PC-9 (cell line): ENCODE measurements at regions not wholly inside any gene's neighbourhood (a gene's known extent, or its start where the extent isn't known, plus 50 kb on each side); places are given as distances from the start of the nearest gene placed in this dataset.

Experiments used
- BruUV-seq: library from RNA; stranded (reverse); fragments of 400-500 nt; replicated peaks from 2 replicates; lab custom pipeline; 2021; lab: Mats Ljungman, UMichigan
- CTCF ChIA-PET: fragments of 300-600 bp; sonication (Branson Sonifier 250); formaldehyde crosslinking; loops from one replicate; lab custom pipeline; 2022; ENCODE audit warnings: antibody characterized with exemption; lab: Charles Lee
- POLR2A ChIA-PET: fragments of 300-600 bp; sonication (Branson Sonifier 250); formaldehyde crosslinking; loops from one replicate; lab custom pipeline; 2022; ENCODE audit warnings: antibody characterized with exemption; ENCODE audit not compliant: unreplicated experiment; lab: Charles Lee
- DNase-seq, 2 experiments: peaks; one replicate each; pipeline versions ENCODE4 v3.0.0 to v3.0.0-alpha.2; 2015 to 2022; ENCODE audit warnings: mixed read lengths in 1 of 2
- H2AFZ ChIP-seq: fragments of 200-600 bp; sonication (generic); 2 replicates; pipeline ENCODE4 v1.8.1; 2017; ENCODE audit warnings: antibody characterized with exemption
- H3F3A ChIP-seq: fragments of 200-600 bp; sonication (generic); 2 replicates; pipeline ENCODE4 v1.8.1; 2017; ENCODE audit warnings: antibody characterized with exemption, mild to moderate bottlenecking, low read depth; ENCODE audit not compliant: insufficient read depth
- H3K27ac ChIP-seq: fragments of 200-600 bp; sonication (generic); 2 replicates; pipeline ENCODE4 v1.6.1; 2016; ENCODE audit warnings: mixed run types
- H3K27me3 ChIP-seq: fragments of 200-600 bp; sonication (generic); 2 replicates; pipeline ENCODE4 v1.6.1; 2016; ENCODE audit warnings: low read depth, mixed run types; ENCODE audit not compliant: insufficient read depth
- H3K36me3 ChIP-seq: fragments of 200-600 bp; sonication (generic); 2 replicates; pipeline ENCODE4 v1.6.1; 2016; ENCODE audit warnings: low read depth, mixed run types
- H3K4me1 ChIP-seq: fragments of 200-600 bp; sonication (generic); replicated peaks from 2 replicates; pipeline ENCODE4 v1.6.1; 2016; ENCODE audit warnings: mixed run types; ENCODE audit not compliant: insufficient read depth
- H3K4me2 ChIP-seq: fragments of 200-600 bp; sonication (generic); 2 replicates; pipeline ENCODE4 v1.6.1; 2017; ENCODE audit warnings: mixed run types
- H3K4me3 ChIP-seq: fragments of 200-600 bp; sonication (generic); 2 replicates; pipeline ENCODE4 v1.6.1; 2016; ENCODE audit warnings: mixed run types
- H3K79me2 ChIP-seq: fragments of 200-600 bp; sonication (generic); 2 replicates; pipeline ENCODE4 v1.6.1; 2017; ENCODE audit warnings: low read depth, mixed run types
- H3K9me2 ChIP-seq: fragments of 200-600 bp; sonication (generic); 2 replicates; pipeline ENCODE4 v1.8.1; 2017; ENCODE audit warnings: mild to moderate bottlenecking; ENCODE audit not compliant: insufficient read depth
- H3K9me3 ChIP-seq: fragments of 200-600 bp; sonication (generic); 2 replicates; pipeline ENCODE4 v1.8.1; 2016; ENCODE audit warnings: low read depth; ENCODE audit not compliant: insufficient read depth
- H4K20me1 ChIP-seq: fragments of 200-600 bp; sonication (generic); 2 replicates; pipeline ENCODE4 v1.8.1; 2017; ENCODE audit not compliant: insufficient read depth
- CTCF ChIP-seq: fragments of 200-600 bp; sonication (generic); conservative IDR thresholded peaks from 2 replicates; pipeline ENCODE4 v1.6.1; 2017; ENCODE audit warnings: mixed run types, antibody characterized with exemption, mild to moderate bottlenecking, moderate library complexity
- EZH2 ChIP-seq: fragments of 200-600 bp; sonication (generic); IDR thresholded peaks from 2 replicates; pipeline ENCODE4 v1.8.0; 2017; ENCODE audit warnings: antibody characterized with exemption, low read depth
- intact Hi-C: fragments of 100-400 bp; cut with micrococcal nuclease; formaldehyde crosslinking; loops from one replicate; pipeline ENCODE4 v1.10.0; 2022; ENCODE audit not compliant: unreplicated experiment

DNA sequence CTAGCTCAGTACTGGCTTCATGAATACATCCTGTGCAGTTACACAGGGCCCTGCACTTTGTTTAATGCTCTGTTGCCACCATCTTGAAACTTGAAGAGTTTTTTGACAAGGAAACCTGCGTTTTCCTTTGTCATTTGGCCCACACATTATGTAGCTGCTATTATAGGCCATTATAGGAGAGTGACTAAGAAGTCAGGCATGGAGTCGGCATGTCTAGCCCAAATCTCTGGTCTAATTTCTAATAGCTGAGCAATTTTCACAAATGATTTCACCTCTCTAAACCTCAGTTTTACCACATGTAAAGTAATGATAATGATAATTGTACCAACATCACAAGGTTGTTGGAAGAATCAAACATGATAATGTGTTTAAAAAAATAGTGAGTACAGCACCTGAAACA, 67.1 kb upstream of the MYLIP start:
- Histone ChIP-seq H3K79me2 (no peaks in the 10 kb centered on the region), H3K9me3 (no peaks in the 10 kb centered on the region), H3F3A (no peaks in the 10 kb centered on the region), H3K27me3 (peaks cover 81% of the 10 kb centered on the region), H3K36me3 (no peaks in the 10 kb centered on the region), H2AFZ (no peak overlapping the region), H4K20me1 (no peaks in the 10 kb centered on the region), H3K27ac (no peak overlapping the region), H3K4me2 (no peak overlapping the region), H3K4me3 (no peak overlapping the region), H3K9me2 (no peaks in the 10 kb centered on the region), H3K4me1 (no peaks in the 10 kb centered on the region)
- ChIA-PET POLR2A (no interaction called here), CTCF (no interaction called here)
- no peak for DNase-seq
- TF ChIP-seq CTCF, result no peak
- no peak for TF ChIP-seq EZH2
- intact Hi-C loops, result no loop called here
- BruUV-seq, result no TSS peak

- Histone ChIP-seq H2AFZ (no peak overlapping the region), H3K79me2 (no peaks in the 10 kb centered on the region), H4K20me1 (no peaks in the 10 kb centered on the region), H3K9me2 (no peaks in the 10 kb centered on the region), H3K4me2 (no peak overlapping the region), H3K36me3 (no peaks in the 10 kb centered on the region), H3F3A (no peaks in the 10 kb centered on the region), H3K9me3 (no peaks in the 10 kb centered on the region), H3K4me1 (no peaks in the 10 kb centered on the region), H3K4me3 (no peak overlapping the region), H3K27me3 (peaks cover 87% of the 10 kb centered on the region), H3K27ac (no peak overlapping the region)
- ChIA-PET POLR2A (no interaction called here), CTCF (no interaction called here)
- BruUV-seq, result no TSS peak
- intact Hi-C loops, result no loop called here
- no peak for DNase-seq
- TF ChIP-seq EZH2, result no peak
- TF ChIP-seq CTCF, result no peak
Measured at GRCh38 chr6:16060039-16060438, 68.8 kb upstream of the MYLIP start.

GRCh38 chr6:16059496-16059895, 69.4 kb upstream of the MYLIP start:
- intact Hi-C loops, result no loop called here
- BruUV-seq, result no TSS peak
- H4K20me1 ChIP-seq, result no peaks in the 10 kb centered on the region
- no peak for TF ChIP-seq EZH2
- no peak for TF ChIP-seq CTCF
- no peaks in the 10 kb centered on the region for H3F3A ChIP-seq
- CTCF ChIA-PET, result no interaction called here
- no peaks in the 10 kb centered on the region for H3K4me1 ChIP-seq
- H3K79me2 ChIP-seq, result no peaks in the 10 kb centered on the region
- no peaks in the 10 kb centered on the region for H3K9me2 ChIP-seq
- H2AFZ ChIP-seq, result no peak overlapping the region
- no peaks in the 10 kb centered on the region for H3K36me3 ChIP-seq
- no peak overlapping the region for H3K4me2 ChIP-seq
- no peak for DNase-seq
- POLR2A ChIA-PET, result no interaction called here
- H3K9me3 ChIP-seq, result no peaks in the 10 kb centered on the region
- H3K27ac ChIP-seq, result no peak overlapping the region
- no peak overlapping the region for H3K4me3 ChIP-seq
- H3K27me3 ChIP-seq, result peaks cover 85% of the 10 kb centered on the region
